Right ventricle myocardium superior (tissue), 1 donor: ENCODE measurements at regions not wholly inside any gene's neighbourhood (a gene's known extent, or its start where the extent isn't known, plus 50 kb on each side); places are given as distances from the start of the nearest gene placed in this dataset.

Experiments used
- ATAC-seq: fragments of 200-7000 bp; cut with Tn5 transposase; one replicate; pipeline ENCODE4 v1.9.1; 2020; ENCODE audit warnings: mild to moderate bottlenecking; ENCODE audit not compliant: poor library complexity
- DNase-seq: peaks from one replicate; pipeline ENCODE4 v3.0.0-alpha.2; 2020
- intact Hi-C: fragments of 100-400 bp; cut with DNase I; formaldehyde crosslinking; loops from one replicate; pipeline ENCODE4 v1.11.2; 2022
- donor health status: DM: no; HTN: yes; CAD: no; lungs with severe emphysema.

GRCh38 chr5:164358531-164359259 lies 853.3 kb downstream of the MAT2B start:
- intact Hi-C loops, result no loop called here
- no peak for ATAC-seq
- DNase-seq, result no peak

DNA sequence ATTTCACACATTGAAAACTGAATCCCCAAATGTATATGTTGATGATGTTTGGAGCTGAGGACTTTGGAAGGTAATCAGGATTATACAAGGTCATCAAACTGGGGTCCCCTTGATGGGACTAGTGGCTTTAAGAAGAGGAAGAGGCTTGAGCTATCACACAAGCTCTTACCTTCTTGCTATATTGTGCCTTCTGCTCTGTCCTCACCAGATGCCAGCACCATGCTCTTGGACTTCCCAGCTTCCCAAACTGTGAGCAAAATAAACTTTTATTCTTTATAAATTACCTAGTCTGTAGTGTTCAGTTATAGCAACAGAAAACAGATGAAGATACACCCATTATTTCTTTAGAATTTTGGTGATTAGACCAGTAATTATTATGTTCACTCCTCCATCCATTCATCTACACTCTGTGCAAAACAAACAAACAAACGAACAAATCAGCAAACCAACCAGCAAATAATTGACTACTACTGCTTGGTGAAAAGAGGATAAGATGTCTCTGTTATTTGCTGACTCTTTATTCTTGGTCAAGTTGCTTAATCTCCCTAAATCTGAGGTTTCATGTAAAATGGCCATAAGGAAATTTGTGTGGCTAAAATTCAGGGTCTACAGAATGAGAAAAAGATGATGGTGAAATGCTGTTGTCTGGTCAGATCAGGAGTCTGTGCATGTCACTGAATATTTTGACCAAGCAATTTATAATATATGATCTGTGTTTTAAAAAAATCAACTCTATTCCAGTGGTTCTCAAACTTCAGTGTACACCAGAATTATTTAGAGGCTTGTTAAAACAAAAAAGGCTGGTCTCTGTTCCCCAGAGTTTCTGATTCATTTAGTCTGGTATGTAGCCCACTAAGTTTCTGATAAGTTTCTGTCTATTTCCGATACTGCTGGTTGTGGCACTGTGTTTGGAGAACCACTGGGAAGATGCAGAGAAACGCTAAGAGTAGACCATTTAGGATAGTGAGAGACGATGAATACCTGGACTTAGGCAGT lies 854.1 kb downstream of the MAT2B start:
- ATAC-seq, result no peak
- DNase-seq, result no peak
- intact Hi-C loops, result no loop called here

DNA sequence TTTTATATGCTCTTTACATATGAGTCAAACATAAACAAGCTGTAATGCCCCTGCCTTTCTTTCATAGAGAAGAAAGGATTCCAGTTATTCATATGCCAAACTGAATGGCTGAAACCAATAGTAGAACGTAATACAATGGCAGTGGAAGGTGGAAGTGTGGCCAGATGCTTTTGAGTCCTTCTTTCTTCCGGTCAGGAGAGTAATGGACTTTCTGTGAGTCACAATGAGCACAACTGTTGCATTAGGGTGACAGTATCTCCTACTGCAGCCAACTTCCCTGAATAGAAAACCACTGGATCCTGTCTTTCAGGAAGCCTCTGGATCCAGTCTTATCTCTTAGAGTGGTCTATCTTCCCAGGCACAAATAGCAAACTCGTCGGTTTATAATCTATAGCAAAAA lies 855.2 kb downstream of the MAT2B start:
- ATAC-seq, result no peak
- intact Hi-C loops, result no loop called here
- DNase-seq, result no peak

- DNase-seq (no peak), ATAC-seq (no peak)
- intact Hi-C loops, result no loop called here
Measured at GRCh38 chr5:164361986-164362385, 856.6 kb downstream of the MAT2B start.

DNA sequence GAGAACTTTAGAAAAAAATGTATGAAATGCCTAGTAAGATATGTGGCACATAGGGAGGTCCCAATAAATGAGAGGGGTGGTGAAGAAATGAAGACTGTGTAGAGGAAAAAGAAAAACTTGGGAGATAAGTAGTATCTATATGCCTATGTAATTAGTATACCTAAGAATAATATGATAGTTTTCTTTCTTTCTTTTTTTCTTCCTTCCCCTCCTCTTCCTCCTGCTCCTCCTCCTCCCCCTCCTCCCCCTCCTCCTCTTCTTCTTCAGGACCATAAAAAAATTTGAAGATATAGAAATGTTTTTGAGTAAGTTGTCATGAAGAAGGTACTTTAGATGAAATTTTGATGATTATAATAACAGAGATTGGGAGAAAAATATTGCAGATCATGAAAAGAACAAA lies 857.4 kb downstream of the MAT2B start:
- intact Hi-C loops, result no loop called here

DNA sequence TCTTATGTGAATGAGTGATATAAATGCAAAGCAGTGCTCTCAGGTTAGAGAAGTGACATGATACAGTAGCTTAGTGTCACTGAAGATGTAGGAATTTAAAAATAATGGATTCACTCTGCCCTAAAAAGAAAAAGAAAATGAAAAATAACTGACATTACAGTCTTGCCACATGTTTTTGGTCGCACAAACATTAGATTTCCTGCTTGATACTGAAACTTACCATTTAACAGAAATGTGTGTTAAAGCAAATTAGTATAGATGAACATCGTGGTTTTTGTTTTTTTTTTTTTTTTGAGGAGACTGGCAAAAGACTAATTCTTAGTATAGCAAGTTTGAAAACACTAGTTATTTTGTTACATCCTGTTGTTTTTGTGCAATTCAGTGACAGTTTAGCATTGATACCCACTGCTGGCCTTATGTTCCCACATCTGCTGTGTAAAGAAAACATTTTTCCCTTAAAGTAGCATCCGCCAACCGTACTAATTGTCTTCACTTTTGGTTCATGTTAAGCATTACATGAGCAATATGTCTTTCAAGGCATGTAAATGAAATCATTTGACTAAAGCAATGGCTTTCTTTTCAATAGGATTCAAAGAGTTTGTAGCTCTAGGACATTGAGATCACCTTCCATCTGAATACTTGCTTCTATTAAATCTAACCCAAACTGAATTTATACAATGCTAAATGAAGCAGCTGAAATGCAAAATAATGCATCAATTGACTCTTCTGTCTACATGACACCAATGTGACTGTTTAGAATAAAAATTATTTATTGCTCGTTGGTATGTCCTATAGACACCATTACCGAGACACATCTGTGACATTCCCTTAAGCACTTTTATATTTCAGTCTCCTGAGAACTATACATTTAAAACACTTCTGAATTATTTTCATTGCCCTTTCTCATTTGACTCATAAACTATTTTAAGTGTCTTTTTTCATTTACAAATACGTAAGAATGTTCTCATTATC lies 859.1 kb downstream of the MAT2B start:
- ATAC-seq (no peak), DNase-seq (no peak)
- intact Hi-C loops, result no loop called here

More for the DNA sequence above, 857.4 kb downstream of the MAT2B start:
- ATAC-seq (no peak), DNase-seq (no peak)

- intact Hi-C loops, result no loop called here
- ATAC-seq (no peak), DNase-seq (no peak)
Measured at GRCh38 chr5:164370841-164371240, 865.4 kb downstream of the MAT2B start.

DNA sequence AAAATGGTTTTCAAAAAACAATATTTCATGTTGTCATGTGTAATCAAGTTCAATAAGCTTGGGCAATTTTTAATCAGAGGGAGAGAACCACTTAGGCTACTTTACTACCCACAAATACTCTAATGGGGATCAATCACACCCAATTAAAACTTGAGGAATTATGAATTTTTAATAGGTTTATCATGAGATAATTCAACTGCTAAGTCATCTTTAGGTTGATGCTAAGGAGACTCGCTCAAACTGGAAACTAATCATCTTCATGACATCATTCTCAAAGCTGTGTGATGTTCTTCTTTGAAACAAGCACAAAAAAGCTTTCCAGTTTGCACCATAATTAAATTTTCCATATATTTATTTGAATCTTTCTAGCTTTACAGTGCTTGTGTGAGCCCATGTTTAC lies 867.5 kb downstream of the MAT2B start:
- ATAC-seq, result no peak
- intact Hi-C loops, result no loop called here
- no peak for DNase-seq

DNA sequence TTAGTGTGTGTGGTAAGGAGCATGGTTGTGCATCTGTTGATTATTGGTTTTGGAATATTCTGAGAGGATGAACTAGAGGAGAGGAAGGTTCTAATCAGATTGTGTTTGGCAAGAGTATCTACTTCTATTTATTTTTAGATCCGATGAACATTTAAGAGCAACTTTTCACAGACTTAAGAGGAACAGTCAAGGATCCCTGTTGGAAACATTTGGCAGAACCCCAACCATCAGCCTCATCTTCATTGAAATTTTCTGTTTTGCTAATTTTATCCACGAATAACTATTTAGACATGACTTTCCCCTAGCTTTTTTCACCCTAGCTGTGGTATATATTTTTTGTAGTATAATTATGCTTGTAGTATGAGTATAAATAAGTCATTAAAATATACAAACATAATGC lies 868.5 kb downstream of the MAT2B start:
- DNase-seq, result no peak

GRCh38 chr5:164375051-164375450 lies 869.6 kb downstream of the MAT2B start:
- intact Hi-C loops, result no loop called here

More for the DNA sequence above, 868.5 kb downstream of the MAT2B start:
- intact Hi-C loops, result no loop called here
- ATAC-seq, result no peak

GRCh38 chr5:164376843-164377242 lies 871.4 kb downstream of the MAT2B start:
- ATAC-seq, result no peak
- intact Hi-C loops, result no loop called here
- no peak for DNase-seq

More at GRCh38 chr5:164375051-164375450, 869.6 kb downstream of the MAT2B start:
- no peak for DNase-seq
- no peak for ATAC-seq

GRCh38 chr5:164377746-164378145 lies 872.3 kb downstream of the MAT2B start:
- intact Hi-C loops, result no loop called here
- DNase-seq (no peak), ATAC-seq (no peak)

- intact Hi-C loops, result no loop called here
- ATAC-seq (no peak), DNase-seq (no peak)
Measured at GRCh38 chr5:164383662-164384061, 878.2 kb downstream of the MAT2B start.

DNA sequence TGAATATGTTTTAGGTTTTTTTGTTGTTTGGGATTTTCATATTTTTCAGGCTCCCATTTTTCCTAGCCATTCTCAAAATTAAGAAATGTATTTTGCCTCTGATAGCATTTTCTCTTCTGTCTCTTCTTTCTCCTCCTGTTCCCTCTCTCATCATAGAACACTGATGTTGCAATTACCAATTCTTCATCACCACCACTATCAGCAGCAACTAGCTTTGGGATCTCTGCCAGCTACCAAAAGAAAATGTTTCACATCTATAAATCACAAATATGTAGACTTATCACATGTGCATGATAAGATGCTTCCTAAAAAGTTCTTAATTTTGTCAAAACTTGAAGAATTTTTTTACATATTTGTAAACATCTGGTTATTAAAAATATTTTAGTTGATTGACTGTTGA lies 887.1 kb downstream of the MAT2B start:
- no peak for DNase-seq
- intact Hi-C loops, result no loop called here
- ATAC-seq, result no peak

DNA sequence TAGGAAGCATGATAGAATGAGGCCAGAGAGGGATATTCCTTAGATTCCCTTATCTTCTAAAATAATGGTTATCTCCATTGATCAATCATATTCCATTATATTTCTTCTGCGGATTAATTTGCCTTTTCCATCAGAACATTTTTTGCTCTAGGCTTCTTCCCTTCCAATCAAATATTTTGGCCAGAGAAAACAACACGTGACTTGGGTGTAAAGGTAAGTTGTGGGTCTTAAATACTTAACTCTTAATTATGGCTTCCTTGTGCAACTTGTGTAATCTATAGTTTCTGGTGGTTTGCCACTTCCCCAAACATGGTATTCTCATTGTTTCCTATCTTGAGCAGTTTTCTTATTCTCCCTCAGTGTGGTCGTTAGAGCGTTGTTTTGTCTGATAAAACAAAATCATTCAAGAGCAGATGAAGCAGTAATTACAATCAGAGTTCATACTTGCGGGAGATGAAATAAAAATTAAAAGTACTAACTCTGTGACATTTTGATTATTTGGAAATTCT lies 889.3 kb downstream of the MAT2B start:
- ATAC-seq, result no peak
- intact Hi-C loops, result no loop called here

DNA sequence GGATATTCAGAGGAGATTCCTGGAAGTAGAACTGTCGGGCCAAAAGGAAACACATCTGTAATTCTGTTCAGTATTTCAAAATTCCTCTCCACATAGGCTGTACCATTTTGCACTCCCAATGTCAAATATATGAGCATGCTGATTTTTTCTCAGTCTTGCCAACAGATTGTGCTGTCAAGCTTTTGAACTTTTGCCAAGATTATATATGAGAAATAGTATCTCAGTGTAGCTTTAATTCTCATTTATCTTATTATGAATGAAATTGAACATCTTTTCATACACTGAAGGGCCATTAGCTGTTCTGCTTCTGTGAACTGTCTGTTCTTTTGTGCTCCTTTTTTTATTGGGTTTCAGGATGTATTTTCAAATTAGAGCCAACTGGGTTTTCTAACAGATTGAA lies 907.1 kb downstream of the MAT2B start:
- intact Hi-C loops, result no loop called here
- no peak for DNase-seq
- no peak for ATAC-seq

More for the DNA sequence above, 889.3 kb downstream of the MAT2B start:
- DNase-seq, result no peak

DNA sequence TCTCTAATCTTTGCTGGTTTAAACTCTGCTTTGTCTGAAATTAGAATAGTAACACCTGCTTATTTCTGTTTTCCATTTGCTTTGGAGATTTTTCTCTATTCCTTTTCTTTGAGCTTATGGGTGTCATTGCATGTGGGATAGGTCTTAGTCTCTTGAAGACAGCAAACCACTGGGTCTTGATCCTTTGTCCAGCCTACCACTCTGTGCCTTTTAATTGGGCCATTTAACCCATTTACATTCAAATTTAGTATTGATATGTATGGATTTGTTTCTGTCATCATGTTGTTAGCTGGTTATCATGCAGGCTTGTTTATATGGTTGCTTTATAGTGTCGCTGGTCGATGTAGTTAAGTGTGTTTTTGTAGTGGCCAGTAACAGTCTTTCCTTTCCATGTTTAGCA lies 914.7 kb downstream of the MAT2B start:
- ATAC-seq (no peak), DNase-seq (no peak)
- intact Hi-C loops, result no loop called here

DNA sequence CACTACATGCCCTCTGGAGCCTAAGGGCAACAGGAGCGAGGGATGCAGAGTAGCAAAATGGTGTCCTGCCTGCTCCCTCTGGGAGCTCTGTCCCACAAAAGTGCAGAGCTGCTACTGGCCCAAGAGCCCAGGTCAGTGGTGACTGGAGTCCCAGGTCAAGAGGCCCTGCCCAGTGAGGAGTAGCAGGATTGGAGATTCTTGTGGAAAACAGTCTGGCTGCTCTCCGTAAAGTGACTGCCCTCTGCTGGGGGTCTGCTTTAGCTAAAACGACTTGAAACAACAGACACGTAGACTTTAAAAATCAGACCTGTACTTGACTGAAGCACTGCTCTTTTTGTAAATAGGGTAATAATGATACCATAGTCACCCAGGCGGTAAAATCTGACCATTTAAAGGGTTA lies 917.0 kb downstream of the MAT2B start:
- ATAC-seq, result no peak
- intact Hi-C loops, result no loop called here

More for the DNA sequence above, 917.0 kb downstream of the MAT2B start:
- no peak for DNase-seq
